ENCODE measurements at regions not wholly inside any gene's neighbourhood (a gene's known extent, or its start where the extent isn't known, plus 50 kb on each side); places are given as distances from the start of the nearest gene placed in this dataset.

DNA sequence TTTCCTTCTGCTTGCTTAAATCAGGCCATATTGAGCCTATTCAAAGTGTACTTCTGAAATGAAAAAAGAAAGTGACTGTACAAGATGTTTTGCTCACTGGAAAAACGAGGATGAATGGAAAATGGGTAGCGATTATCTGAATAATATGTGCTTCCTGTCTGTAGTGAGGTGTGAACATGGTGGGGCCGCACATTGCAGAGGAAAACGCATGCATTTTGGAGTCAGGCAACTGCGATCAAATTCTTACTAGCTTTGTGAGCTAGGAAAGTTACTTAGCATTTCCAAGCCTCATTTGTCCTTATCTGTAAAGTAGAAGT lies 73.0 kb upstream of the PRSS3 start:
- TF ChIP-seq POLR2A (IDR thresholded peaks at IDR 0.05; ENCODE audit: low read length): no peak
- no peak for TF ChIP-seq GATA1 (IDR thresholded peaks at IDR 0.05; ENCODE audit: low read depth, low read length)

Measured in erythroblast (primary cell).